ENCODE measurements at regions not wholly inside any gene's neighbourhood (a gene's known extent, or its start where the extent isn't known, plus 50 kb on each side); places are given as distances from the start of the nearest gene placed in this dataset.

GRCh38 chr13:53198736-53199135, 170.1 kb downstream of the OLFM4 start:
- H3K27ac Mint-ChIP-seq: no peak overlapping the region

GRCh38 chr13:53200075-53200474, 171.5 kb downstream of the OLFM4 start:
- Mint-ChIP-seq H3K36me3 (ENCODE audit: low read depth) (no peaks in the 10 kb centered on the region), H3K4me1 (no peaks in the 10 kb centered on the region)

More at GRCh38 chr13:53198736-53199135, 170.1 kb downstream of the OLFM4 start:
- H3K36me3 Mint-ChIP-seq (ENCODE audit: low read depth): no peaks in the 10 kb centered on the region
- ATAC-seq: no peak
- H3K9me3 ChIP-seq (ENCODE audit: control insufficient read depth, low read length, poor library complexity, severe bottlenecking): no peaks in the 10 kb centered on the region
- H3K4me1 Mint-ChIP-seq: no peaks in the 10 kb centered on the region
- no peak for DNase-seq
- peaks cover 20% of the 10 kb centered on the region for H3K27me3 Mint-ChIP-seq
- H3K4me3 Mint-ChIP-seq: no peak overlapping the region

DNA sequence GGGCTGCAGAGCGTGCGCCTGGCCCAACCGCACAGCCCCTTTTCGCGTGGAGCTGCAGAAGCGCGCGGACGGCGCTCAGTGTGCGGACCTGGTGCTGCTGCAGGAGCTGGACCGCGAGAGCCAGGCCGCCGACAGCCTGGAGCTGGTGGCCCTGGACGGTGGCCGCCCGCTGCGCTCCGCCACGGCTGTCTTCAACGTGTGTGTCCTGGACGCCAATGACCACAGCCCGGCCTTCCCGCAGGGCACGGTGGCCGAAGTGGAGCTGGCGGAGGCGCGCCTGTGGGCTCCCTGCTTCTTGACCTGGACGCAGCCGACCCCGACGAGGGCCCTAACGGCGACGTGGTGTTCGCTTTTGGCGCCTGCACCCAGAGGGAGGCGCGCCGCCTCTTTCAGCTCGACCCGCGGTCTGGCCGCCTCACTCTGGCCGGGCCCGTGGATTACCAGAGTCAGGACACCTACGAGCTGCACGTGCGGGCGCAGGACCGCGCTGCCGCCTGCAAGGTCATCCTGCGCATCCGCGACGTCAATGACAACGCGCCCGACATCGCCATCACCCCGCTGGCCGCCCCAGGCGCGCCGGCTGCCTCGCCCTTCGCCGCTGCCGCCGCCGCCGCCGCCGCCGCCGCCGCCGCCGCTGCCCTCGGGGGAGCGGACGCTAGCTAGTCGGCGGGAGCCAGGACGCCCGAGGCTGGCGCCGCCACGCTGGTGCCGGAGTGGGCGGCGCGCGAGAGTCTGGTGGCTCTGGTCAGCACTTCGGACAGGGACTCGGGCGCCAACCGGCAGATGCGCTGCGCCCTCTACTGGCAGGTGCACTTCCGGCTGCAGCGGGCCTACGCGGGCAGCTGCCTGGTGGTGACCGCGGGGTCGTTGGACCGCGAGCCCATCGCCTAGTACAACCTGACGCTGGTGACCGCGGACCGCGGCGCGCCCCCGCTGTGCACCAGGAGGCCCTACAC, 172.2 kb downstream of the OLFM4 start:
- no peak overlapping the region for H3K4me3 Mint-ChIP-seq
- no peaks in the 10 kb centered on the region for H3K4me1 Mint-ChIP-seq
- peaks cover 23% of the 10 kb centered on the region for H3K27me3 Mint-ChIP-seq
- ATAC-seq: no peak
- no peak for DNase-seq
- H3K9me3 ChIP-seq (ENCODE audit: control insufficient read depth, low read length, poor library complexity, severe bottlenecking): no peaks in the 10 kb centered on the region
- H3K27ac Mint-ChIP-seq: no peak overlapping the region
- H3K36me3 Mint-ChIP-seq (ENCODE audit: low read depth): no peaks in the 10 kb centered on the region

More at GRCh38 chr13:53200075-53200474, 171.5 kb downstream of the OLFM4 start:
- no peak overlapping the region for H3K4me3 Mint-ChIP-seq
- H3K9me3 ChIP-seq (ENCODE audit: control insufficient read depth, low read length, poor library complexity, severe bottlenecking): no peaks in the 10 kb centered on the region
- no peak overlapping the region for H3K27ac Mint-ChIP-seq
- DNase-seq (no peak), ATAC-seq (no peak)
- H3K27me3 Mint-ChIP-seq: peaks cover 23% of the 10 kb centered on the region

GRCh38 chr13:53201454-53202225, 173.0 kb downstream of the OLFM4 start:
- DNase-seq (no peak), ATAC-seq (no peak)
- H3K4me3 Mint-ChIP-seq: no peak overlapping the region
- H3K4me1 Mint-ChIP-seq: no peaks in the 10 kb centered on the region
- no peaks in the 10 kb centered on the region for H3K36me3 Mint-ChIP-seq (ENCODE audit: low read depth)
- H3K27me3 Mint-ChIP-seq: peaks cover 23% of the 10 kb centered on the region
- no peaks in the 10 kb centered on the region for H3K9me3 ChIP-seq (ENCODE audit: control insufficient read depth, low read length, poor library complexity, severe bottlenecking)
- H3K27ac Mint-ChIP-seq: no peak overlapping the region

GRCh38 chr13:53204598-53204997, 176.0 kb downstream of the OLFM4 start:
- ATAC-seq (no peak), DNase-seq (no peak)
- Mint-ChIP-seq H3K27ac (no peak overlapping the region), H3K4me1 (no peaks in the 10 kb centered on the region), H3K36me3 (ENCODE audit: low read depth) (no peaks in the 10 kb centered on the region), H3K27me3 (peaks cover 14% of the 10 kb centered on the region), H3K4me3 (no peak overlapping the region)
- H3K9me3 ChIP-seq (ENCODE audit: control insufficient read depth, low read length, poor library complexity, severe bottlenecking): no peaks in the 10 kb centered on the region

GRCh38 chr13:53206455-53206854, 177.8 kb downstream of the OLFM4 start:
- no peak overlapping the region for H3K4me3 Mint-ChIP-seq
- no peaks in the 10 kb centered on the region for H3K36me3 Mint-ChIP-seq (ENCODE audit: low read depth)
- H3K27ac Mint-ChIP-seq: no peak overlapping the region
- H3K27me3 Mint-ChIP-seq: peaks cover 9% of the 10 kb centered on the region
- no peak for DNase-seq
- H3K9me3 ChIP-seq (ENCODE audit: control insufficient read depth, low read length, poor library complexity, severe bottlenecking): no peaks in the 10 kb centered on the region
- no peak for ATAC-seq
- no peaks in the 10 kb centered on the region for H3K4me1 Mint-ChIP-seq

DNA sequence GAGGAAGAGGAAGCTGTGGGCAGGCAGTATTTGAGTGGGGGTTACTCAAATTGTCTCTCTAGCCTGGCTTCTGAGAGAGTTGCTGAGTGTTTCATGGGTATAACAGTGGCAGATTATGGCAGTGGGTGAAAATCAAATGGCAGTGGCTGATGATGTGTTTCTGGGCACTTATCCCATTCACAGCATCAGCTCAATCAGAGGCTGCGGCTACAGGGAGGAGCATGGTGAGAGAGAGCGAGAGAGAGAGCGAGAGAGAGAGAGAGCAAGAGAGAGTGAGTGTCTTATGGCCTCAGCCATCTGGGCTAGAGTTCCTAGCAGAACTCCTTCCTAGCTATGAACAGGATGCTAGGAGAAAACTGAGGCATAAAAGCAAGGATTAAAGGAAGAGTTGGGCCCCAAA, 178.9 kb downstream of the OLFM4 start:
- Mint-ChIP-seq H3K27me3 (peaks cover 9% of the 10 kb centered on the region), H3K36me3 (ENCODE audit: low read depth) (no peaks in the 10 kb centered on the region)

DNA sequence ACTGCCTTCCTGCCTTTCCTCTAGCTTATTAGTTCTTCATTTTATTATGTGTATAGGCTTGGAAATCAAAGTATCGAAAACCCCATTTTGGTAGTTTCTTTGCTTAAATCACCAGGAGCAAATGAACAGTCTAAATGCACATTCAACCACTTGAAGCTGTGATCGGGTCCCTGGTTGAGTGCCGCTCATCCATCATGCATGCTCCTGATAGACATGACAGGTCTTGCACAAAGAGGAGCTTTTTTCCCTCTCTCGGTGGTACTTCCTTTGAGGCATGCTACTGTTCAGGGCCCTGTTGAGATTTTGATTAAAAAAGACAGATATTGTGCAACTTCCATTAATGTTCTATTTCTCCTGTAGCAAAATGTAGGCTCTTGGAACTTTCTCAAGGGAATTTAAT, 185.8 kb downstream of the OLFM4 start:
- DNase-seq (no peak), ATAC-seq (no peak)
- no peaks in the 10 kb centered on the region for H3K9me3 ChIP-seq (ENCODE audit: control insufficient read depth, low read length, poor library complexity, severe bottlenecking)
- H3K4me3 Mint-ChIP-seq: no peak overlapping the region
- no peaks in the 10 kb centered on the region for H3K4me1 Mint-ChIP-seq
- no peak overlapping the region for H3K27ac Mint-ChIP-seq
- no peaks in the 10 kb centered on the region for H3K36me3 Mint-ChIP-seq (ENCODE audit: low read depth)
- peaks cover 6% of the 10 kb centered on the region for H3K27me3 Mint-ChIP-seq

More for the DNA sequence above, 178.9 kb downstream of the OLFM4 start:
- DNase-seq (no peak), ATAC-seq (no peak)
- Mint-ChIP-seq H3K27ac (no peak overlapping the region), H3K4me3 (no peak overlapping the region), H3K4me1 (no peaks in the 10 kb centered on the region)
- no peaks in the 10 kb centered on the region for H3K9me3 ChIP-seq (ENCODE audit: control insufficient read depth, low read length, poor library complexity, severe bottlenecking)

- no peak for ATAC-seq
- peaks cover 6% of the 10 kb centered on the region for H3K27me3 Mint-ChIP-seq
These were observed 186.9 kb downstream of the OLFM4 start for GRCh38 chr13:53215563-53215962.

DNA sequence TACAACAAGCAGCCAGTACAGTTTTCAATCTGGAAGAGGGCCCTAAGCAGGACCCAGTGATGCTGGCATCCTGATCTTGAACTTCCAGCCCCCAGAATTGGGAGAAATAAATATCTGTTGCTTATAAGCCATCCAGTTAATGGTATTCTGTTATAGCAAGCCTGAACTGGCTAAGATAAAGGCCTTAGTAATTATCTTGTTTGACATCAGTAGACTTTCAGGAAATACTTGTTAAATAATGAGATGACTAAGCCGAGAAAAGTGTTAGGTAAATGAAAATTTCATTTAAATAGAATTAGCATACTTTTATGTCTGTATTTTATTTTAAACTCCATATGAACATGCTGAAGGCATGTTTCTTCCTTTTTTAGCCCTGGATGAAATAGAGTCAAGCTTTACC, 188.2 kb downstream of the OLFM4 start:
- no peaks in the 10 kb centered on the region for H3K36me3 Mint-ChIP-seq (ENCODE audit: low read depth)
- no peaks in the 10 kb centered on the region for H3K9me3 ChIP-seq (ENCODE audit: control insufficient read depth, low read length, poor library complexity, severe bottlenecking)
- ATAC-seq (no peak), DNase-seq (no peak)
- no peaks in the 10 kb centered on the region for H3K4me1 Mint-ChIP-seq
- H3K4me3 Mint-ChIP-seq: no peak overlapping the region
- peaks cover 6% of the 10 kb centered on the region for H3K27me3 Mint-ChIP-seq
- no peak overlapping the region for H3K27ac Mint-ChIP-seq

More at GRCh38 chr13:53215563-53215962, 186.9 kb downstream of the OLFM4 start:
- no peak for DNase-seq
- no peaks in the 10 kb centered on the region for H3K9me3 ChIP-seq (ENCODE audit: control insufficient read depth, low read length, poor library complexity, severe bottlenecking)
- no peaks in the 10 kb centered on the region for H3K4me1 Mint-ChIP-seq
- no peak overlapping the region for H3K27ac Mint-ChIP-seq
- no peaks in the 10 kb centered on the region for H3K36me3 Mint-ChIP-seq (ENCODE audit: low read depth)
- H3K4me3 Mint-ChIP-seq: no peak overlapping the region

DNA sequence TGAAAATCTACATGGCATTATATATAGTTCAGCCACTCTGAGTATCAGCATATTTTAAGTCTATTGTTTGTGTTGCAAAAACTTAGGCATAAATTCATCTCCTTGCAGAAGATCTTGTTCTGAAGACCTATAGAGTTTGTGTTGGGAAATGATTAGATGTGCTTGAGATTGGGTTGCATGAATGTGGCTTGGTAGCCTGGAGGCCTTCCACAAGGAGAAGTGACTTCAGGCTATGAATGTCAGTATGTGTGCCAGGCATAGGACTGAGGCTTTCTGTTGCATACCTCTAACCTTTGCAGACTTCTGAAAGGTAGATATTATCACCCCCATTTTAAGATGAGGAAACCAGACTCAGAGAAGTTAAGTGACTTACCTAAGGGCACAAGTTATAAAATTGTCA, 188.6 kb downstream of the OLFM4 start:
- H3K9me3 ChIP-seq (ENCODE audit: control insufficient read depth, low read length, poor library complexity, severe bottlenecking): no peaks in the 10 kb centered on the region
- Mint-ChIP-seq H3K36me3 (ENCODE audit: low read depth) (no peaks in the 10 kb centered on the region), H3K4me3 (no peak overlapping the region), H3K27ac (no peak overlapping the region), H3K4me1 (no peaks in the 10 kb centered on the region), H3K27me3 (peaks cover 6% of the 10 kb centered on the region)
- no peak for DNase-seq
- ATAC-seq: no peak

DNA sequence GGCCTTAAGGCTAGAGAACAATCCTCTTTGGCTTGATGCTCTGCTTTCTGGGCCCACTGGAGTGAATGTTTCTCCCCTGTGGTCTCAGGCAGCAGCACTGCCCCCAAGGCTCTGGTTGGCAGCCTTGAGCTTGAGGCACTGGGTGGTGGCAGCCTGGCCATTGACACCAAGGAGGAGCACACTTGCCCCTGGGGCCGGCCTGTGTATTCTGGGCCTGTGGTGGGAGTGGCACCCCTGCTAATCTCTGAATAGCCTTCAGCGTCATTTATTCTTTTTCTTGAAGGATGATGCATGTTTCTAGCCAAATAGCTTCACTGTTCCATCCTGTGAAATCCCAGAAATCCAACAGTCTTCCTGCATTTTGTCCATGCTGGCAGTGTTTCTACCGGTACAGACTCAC, 191.4 kb downstream of the OLFM4 start:
- no peak for DNase-seq
- H3K9me3 ChIP-seq (ENCODE audit: control insufficient read depth, low read length, poor library complexity, severe bottlenecking): no peaks in the 10 kb centered on the region
- Mint-ChIP-seq H3K27ac (no peak overlapping the region), H3K27me3 (peaks cover 6% of the 10 kb centered on the region), H3K36me3 (ENCODE audit: low read depth) (no peaks in the 10 kb centered on the region), H3K4me3 (no peak overlapping the region), H3K4me1 (no peaks in the 10 kb centered on the region)
- no peak for ATAC-seq

DNA sequence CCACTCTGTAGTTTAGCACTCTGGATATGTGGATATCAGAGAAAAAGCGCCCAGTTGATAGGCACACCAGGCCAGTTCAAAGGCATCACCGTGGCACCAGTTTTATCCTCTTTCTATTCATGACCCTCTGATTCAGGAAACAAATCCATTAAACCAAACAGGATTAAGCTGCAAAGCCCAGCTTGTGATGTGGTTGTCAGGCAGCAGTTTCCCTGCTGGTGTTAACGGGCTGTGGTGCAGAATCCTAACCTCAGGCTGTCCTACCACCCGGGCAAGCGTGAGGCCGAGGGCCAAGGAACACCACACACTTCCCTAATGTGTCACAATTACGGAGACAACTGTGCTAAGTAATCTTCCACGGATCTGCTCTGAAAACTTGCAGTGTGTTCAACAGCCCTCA, 209.1 kb downstream of the OLFM4 start:
- no peak overlapping the region for H3K4me3 Mint-ChIP-seq
- no peaks in the 10 kb centered on the region for H3K9me3 ChIP-seq (ENCODE audit: control insufficient read depth, low read length, poor library complexity, severe bottlenecking)
- no peak for ATAC-seq

More for the DNA sequence above, 209.1 kb downstream of the OLFM4 start:
- peaks cover 22% of the 10 kb centered on the region for H3K27me3 Mint-ChIP-seq
- peaks cover 4% of the 10 kb centered on the region for H3K4me1 Mint-ChIP-seq
- no peak for DNase-seq
- H3K27ac Mint-ChIP-seq: no peak overlapping the region
- no peaks in the 10 kb centered on the region for H3K36me3 Mint-ChIP-seq (ENCODE audit: low read depth)

Data from T-helper 17 cell (primary cell).